Endodermal cell (in vitro differentiated cells): ENCODE measurements at regions not wholly inside any gene's neighbourhood (a gene's known extent, or its start where the extent isn't known, plus 50 kb on each side); places are given as distances from the start of the nearest gene placed in this dataset.
"Not testable (repeated sequence)": the region's sequence is repeated elsewhere in the genome, so short reads cannot be mapped to it uniquely, and the experiment has no call there.

ENCODE experiments used
- DNase-seq: peaks from one replicate; pipeline ENCODE4 v3.0.0-alpha.2; 2017
- H3K27ac ChIP-seq: 2 replicates; pipeline ENCODE4 v1.5.1; 2013; ENCODE audit warnings: mild to moderate bottlenecking, low read depth, low read length, moderate library complexity
- H3K27me3 ChIP-seq: 2 replicates; pipeline ENCODE4 v1.6.1; 2013; ENCODE audit warnings: mild to moderate bottlenecking, low read length, moderate library complexity; ENCODE audit not compliant: insufficient read depth, control insufficient read depth, poor library complexity, severe bottlenecking
- H3K36me3 ChIP-seq: 2 replicates; pipeline ENCODE4 v1.7.0; 2013; ENCODE audit warnings: mild to moderate bottlenecking, low read length, moderate library complexity; ENCODE audit not compliant: control insufficient read depth, insufficient read depth
- H3K4me1 ChIP-seq: one replicate; pipeline ENCODE4 v1.7.0; 2013; ENCODE audit warnings: low read length; ENCODE audit not compliant: control insufficient read depth, insufficient read depth
- H3K4me3 ChIP-seq: 2 replicates; pipeline ENCODE4 v1.5.1; 2013; ENCODE audit warnings: mild to moderate bottlenecking, low read length, moderate library complexity
- H3K9ac ChIP-seq: 2 replicates; pipeline ENCODE4 v1.6.1; 2013; ENCODE audit warnings: mild to moderate bottlenecking, low read length, moderate library complexity; ENCODE audit not compliant: poor library complexity, severe bottlenecking; ENCODE audit errors: extremely low read depth
- H3K9me3 ChIP-seq: 2 replicates; pipeline ENCODE4 v1.6.1; 2013; ENCODE audit warnings: mild to moderate bottlenecking, low read length, moderate library complexity; ENCODE audit not compliant: control insufficient read depth
- H3K27ac Mint-ChIP-seq: 2 replicates; pipeline ENCODE4 v1.8.0; 2020; ENCODE audit warnings: mixed read lengths
- H3K27me3 Mint-ChIP-seq: 2 replicates; pipeline ENCODE4 v1.8.0; 2021; ENCODE audit warnings: mild to moderate bottlenecking, mixed read lengths; ENCODE audit not compliant: insufficient read depth
- H3K36me3 Mint-ChIP-seq: 2 replicates; pipeline ENCODE4 v1.8.0; 2020; ENCODE audit warnings: low read depth, mixed read lengths
- H3K4me1 Mint-ChIP-seq: 2 replicates; pipeline ENCODE4 v1.8.0; 2020; ENCODE audit warnings: mixed read lengths
- H3K4me3 Mint-ChIP-seq: 2 replicates; pipeline ENCODE4 v1.8.0; 2020; ENCODE audit warnings: mild to moderate bottlenecking, moderate library complexity, mixed read lengths
- H3K9me3 Mint-ChIP-seq: 2 replicates; pipeline ENCODE4 v1.8.0; 2020; ENCODE audit warnings: mild to moderate bottlenecking, mixed read lengths
- CTCF ChIP-seq: fragments of 200-600 bp; sonication (generic); conservative IDR thresholded peaks from 2 replicates; pipeline ENCODE4 v1.5.0; 2021; ENCODE audit warnings: antibody characterized with exemption, mild to moderate bottlenecking
- WGBS, 2 experiments: methylation state at CpG; one replicate each; pipeline versions ENCODE4 v1.1.5 to v1.1.7; 2013; ENCODE audit warnings: missing lambda C conversion rate in 2 of 2, mixed read lengths in 1 of 2; ENCODE audit not compliant: insufficient coverage in 1 of 2, insufficient read length in 1 of 2; 5-methylcytosine and 5-hydroxymethylcytosine counted together

GRCh38 chr13:76245920-76246319 lies 609.8 kb downstream of the LMO7 start:
- Mint-ChIP-seq H3K27ac (no peak overlapping the region), H3K27me3 (peaks cover 15% of the 10 kb centered on the region), H3K4me1 (peaks cover 4% of the 10 kb centered on the region), H3K9me3 (peaks cover 16% of the 10 kb centered on the region), H3K36me3 (no peaks in the 10 kb centered on the region), H3K4me3 (no peak overlapping the region)
- no peak for DNase-seq
- no peak for TF ChIP-seq CTCF
- H3K9ac ChIP-seq: no peak overlapping the region
- H3K36me3 ChIP-seq: no peaks in the 10 kb centered on the region
- no peaks in the 10 kb centered on the region for H3K9me3 ChIP-seq
- 80 to 83% methylated on average over 1 of the region's 1 CpG for WGBS, 2 experiments
- no peak overlapping the region for H3K4me3 ChIP-seq
- H3K27me3 ChIP-seq: no peaks in the 10 kb centered on the region
- no peaks in the 10 kb centered on the region for H3K4me1 ChIP-seq
- no peak overlapping the region for H3K27ac ChIP-seq

- H3K4me1 Mint-ChIP-seq: peaks cover 4% of the 10 kb centered on the region
- Histone ChIP-seq H3K9me3 (no peaks in the 10 kb centered on the region), H3K9ac (no peak overlapping the region), H3K36me3 (no peaks in the 10 kb centered on the region), H3K4me1 (no peaks in the 10 kb centered on the region), H3K27ac (no peak overlapping the region), H3K27me3 (no peaks in the 10 kb centered on the region), H3K4me3 (no peak overlapping the region)
- TF ChIP-seq CTCF: no peak
- H3K27me3 Mint-ChIP-seq: peaks cover 19% of the 10 kb centered on the region
- no peak overlapping the region for H3K27ac Mint-ChIP-seq
- WGBS, 2 experiments: 72 to 79% methylated on average over 3 of the region's 4 CpGs
- H3K4me3 Mint-ChIP-seq: no peak overlapping the region
- H3K9me3 Mint-ChIP-seq: peaks cover 16% of the 10 kb centered on the region
- no peak for DNase-seq
- H3K36me3 Mint-ChIP-seq: no peaks in the 10 kb centered on the region
Measured at GRCh38 chr13:76245211-76245610, 609.1 kb downstream of the LMO7 start.

- peaks cover 16% of the 10 kb centered on the region for H3K9me3 Mint-ChIP-seq
- not testable (repeated sequence) for H3K9me3 ChIP-seq, H3K36me3 Mint-ChIP-seq, H3K27me3 ChIP-seq, H3K4me1 ChIP-seq, H3K27ac Mint-ChIP-seq, H3K4me3 ChIP-seq, H3K36me3 ChIP-seq, H3K27ac ChIP-seq, H3K9ac ChIP-seq, H3K4me1 Mint-ChIP-seq
- 80 to 81% methylated on average over 4 to 7 of the region's 8 CpGs for WGBS, 2 experiments
- DNase-seq: peak; percentile 56
- peaks cover 16% of the 10 kb centered on the region for H3K27me3 Mint-ChIP-seq
- peak overlapping the region; percentile 26 for H3K4me3 Mint-ChIP-seq
Measured at GRCh38 chr13:76243120-76243519, 607.0 kb downstream of the LMO7 start.

- Mint-ChIP-seq H3K4me1 (peaks cover 4% of the 10 kb centered on the region), H3K4me3 (no peak overlapping the region), H3K36me3 (no peaks in the 10 kb centered on the region), H3K9me3 (peaks cover 16% of the 10 kb centered on the region), H3K27me3 (peaks cover 19% of the 10 kb centered on the region), H3K27ac (no peak overlapping the region)
- Histone ChIP-seq H3K36me3 (no peaks in the 10 kb centered on the region), H3K27ac (no peak overlapping the region), H3K27me3 (no peaks in the 10 kb centered on the region), H3K4me1 (no peaks in the 10 kb centered on the region), H3K9ac (no peak overlapping the region), H3K9me3 (no peaks in the 10 kb centered on the region), H3K4me3 (no peak overlapping the region)
- TF ChIP-seq CTCF: no peak
- 91 to 100% methylated on average over 1 to 4 of the region's 4 CpGs for WGBS, 2 experiments
- no peak for DNase-seq
Measured at GRCh38 chr13:76239031-76239680, 603.0 kb downstream of the LMO7 start.
